ENCODE measurements at regions not wholly inside any gene's neighbourhood (a gene's known extent, or its start where the extent isn't known, plus 50 kb on each side); places are given as distances from the start of the nearest gene placed in this dataset.

DNA sequence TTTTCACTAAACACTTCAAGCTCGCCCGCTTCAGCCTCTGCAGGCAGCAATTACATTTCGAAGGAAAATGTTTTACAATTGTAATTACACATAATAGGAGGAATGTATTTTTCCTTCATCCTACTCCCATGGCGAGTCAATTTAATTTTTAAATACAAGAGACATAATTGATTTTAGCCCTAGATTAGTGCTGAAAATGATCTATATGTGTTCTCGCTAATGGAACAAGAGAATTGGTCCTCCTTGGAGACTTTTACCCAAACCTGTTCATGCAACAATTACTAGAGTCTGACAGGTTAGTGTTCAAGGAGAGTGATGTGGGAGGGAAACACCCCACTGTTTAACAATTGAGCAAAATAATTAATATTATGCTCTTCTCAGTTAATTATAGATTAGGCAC is 509.4 kb upstream of the SETBP1 start:
- peaks cover 3 to 26% of the 10 kb centered on the region in 2 experiments; a peak in 2 of 4 replicates for H3K9me3 ChIP-seq (ENCODE audit: control insufficient read depth in 1 of 2, insufficient read depth in 1 of 2, low read depth in 1 of 2, low read length in 2 of 2)
- no peak for TF ChIP-seq RAD21 (IDR thresholded peaks at IDR 0.05; ENCODE audit: low read depth)
- TF ChIP-seq FOSL1 (IDR thresholded peaks at IDR 0.05; ENCODE audit: low read depth) = no peak
- TF ChIP-seq CBX3 (IDR thresholded peaks at IDR 0.05; ENCODE audit: low read depth) = no peak
- TF ChIP-seq POLR2A (IDR thresholded peaks at IDR 0.05; ENCODE audit: borderline replicate concordance, extremely low read depth, insufficient read depth, insufficient read length) = no peak
- no peak for TF ChIP-seq YY1 (IDR thresholded peaks at IDR 0.05; ENCODE audit: extremely low read depth, insufficient replicate concordance, low read depth, low read length)
- TF ChIP-seq ELF1 (IDR thresholded peaks at IDR 0.05; ENCODE audit: borderline replicate concordance, low read depth) = no peak
- TF ChIP-seq CEBPB (IDR thresholded peaks at IDR 0.05; ENCODE audit: low read depth) = no peak
- TF ChIP-seq, protein P1, sequence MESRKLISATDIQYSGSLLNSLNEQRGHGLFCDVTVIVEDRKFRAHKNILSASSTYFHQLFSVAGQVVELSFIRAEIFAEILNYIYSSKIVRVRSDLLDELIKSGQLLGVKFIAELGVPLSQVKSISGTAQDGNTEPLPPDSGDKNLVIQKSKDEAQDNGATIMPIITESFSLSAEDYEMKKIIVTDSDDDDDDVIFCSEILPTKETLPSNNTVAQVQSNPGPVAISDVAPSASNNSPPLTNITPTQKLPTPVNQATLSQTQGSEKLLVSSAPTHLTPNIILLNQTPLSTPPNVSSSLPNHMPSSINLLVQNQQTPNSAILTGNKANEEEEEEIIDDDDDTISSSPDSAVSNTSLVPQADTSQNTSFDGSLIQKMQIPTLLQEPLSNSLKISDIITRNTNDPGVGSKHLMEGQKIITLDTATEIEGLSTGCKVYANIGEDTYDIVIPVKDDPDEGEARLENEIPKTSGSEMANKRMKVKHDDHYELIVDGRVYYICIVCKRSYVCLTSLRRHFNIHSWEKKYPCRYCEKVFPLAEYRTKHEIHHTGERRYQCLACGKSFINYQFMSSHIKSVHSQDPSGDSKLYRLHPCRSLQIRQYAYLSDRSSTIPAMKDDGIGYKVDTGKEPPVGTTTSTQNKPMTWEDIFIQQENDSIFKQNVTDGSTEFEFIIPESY (IDR thresholded peaks at IDR 0.05; ENCODE audit: extremely low read depth, insufficient replicate concordance, low read length) = no peak
- TF ChIP-seq, protein P2, sequence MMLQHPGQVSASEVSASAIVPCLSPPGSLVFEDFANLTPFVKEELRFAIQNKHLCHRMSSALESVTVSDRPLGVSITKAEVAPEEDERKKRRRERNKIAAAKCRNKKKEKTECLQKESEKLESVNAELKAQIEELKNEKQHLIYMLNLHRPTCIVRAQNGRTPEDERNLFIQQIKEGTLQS (IDR thresholded peaks at IDR 0.05) = no peak
- TF ChIP-seq SIN3A (IDR thresholded peaks at IDR 0.05; ENCODE audit: low read depth) = no peak
- no peak for TF ChIP-seq ZFX (IDR thresholded peaks at IDR 0.05)
- no peak for TF ChIP-seq EGR1 (IDR thresholded peaks at IDR 0.05; ENCODE audit: low read depth)
- H2AFZ ChIP-seq (ENCODE audit: low read depth, low read length, poor library complexity, severe bottlenecking) = no peak overlapping the region
- ChIA-PET CTCF (no interaction called here), POLR2A (no interaction called here), RAD21 (ENCODE audit: low non-redundant PET in 1 of 2, low total read pairs in 2 of 2, uncharacterized antibody in 2 of 2, unreplicated experiment in 2 of 2) (no interaction called here)
- no peaks in the 10 kb centered on the region for H3K9me2 ChIP-seq (ENCODE audit: insufficient read depth)
- ATAC-seq = no peak
- H3K27ac ChIP-seq (ENCODE audit: low read depth, low read length) = no peak overlapping the region
- intact Hi-C loops (cut with micrococcal nuclease) = no loop called here
- no peaks in the 10 kb centered on the region for H4K20me1 ChIP-seq (ENCODE audit: insufficient read depth)
- H3K36me3 ChIP-seq (ENCODE audit: control insufficient read depth in 1 of 2, insufficient read depth in 2 of 2, low read length in 2 of 2) = no peaks in the 10 kb centered on the region
- no peak for DNase-seq (ENCODE audit: low read depth, low spot score)
- no peaks in the 10 kb centered on the region for H3K4me1 ChIP-seq (ENCODE audit: control insufficient read depth in 1 of 2, insufficient read depth in 2 of 2, low read length in 2 of 2)
- BruUV-seq (replicated peaks) = no TSS peak
- H3K4me3 ChIP-seq (replicated peaks in 1 of 2; ENCODE audit: low read depth in 1 of 2, low read length in 2 of 2) = no peak overlapping the region
- H3K4me2 ChIP-seq (ENCODE audit: low read length) = no peak overlapping the region
- no peaks in the 10 kb centered on the region for H3K79me2 ChIP-seq (ENCODE audit: insufficient read depth, low read length)
- no peak overlapping the region for H3K9ac ChIP-seq (ENCODE audit: low read length)
- H3K27me3 ChIP-seq (ENCODE audit: insufficient read depth, low read length) = no peaks in the 10 kb centered on the region

Data from HCT116 (cell line).